Stimulated activated CD4-positive, alpha-beta T cell treated with anti-CD3 and anti-CD28 coated beads, Interleukin-2, amount 100 ng/mL, for 4 hours (primary cell): ENCODE measurements at regions not wholly inside any gene's neighbourhood (a gene's known extent, or its start where the extent isn't known, plus 50 kb on each side); places are given as distances from the start of the nearest gene placed in this dataset.

Source experiments
- DNase-seq: peaks from one replicate; pipeline ENCODE4 v3.0.0-alpha.2; 2020; ENCODE audit warnings: low read depth

GRCh38 chr9:90100014-90100413 is 495.2 kb downstream of the GADD45G start:
- DNase-seq, result no peak

DNA sequence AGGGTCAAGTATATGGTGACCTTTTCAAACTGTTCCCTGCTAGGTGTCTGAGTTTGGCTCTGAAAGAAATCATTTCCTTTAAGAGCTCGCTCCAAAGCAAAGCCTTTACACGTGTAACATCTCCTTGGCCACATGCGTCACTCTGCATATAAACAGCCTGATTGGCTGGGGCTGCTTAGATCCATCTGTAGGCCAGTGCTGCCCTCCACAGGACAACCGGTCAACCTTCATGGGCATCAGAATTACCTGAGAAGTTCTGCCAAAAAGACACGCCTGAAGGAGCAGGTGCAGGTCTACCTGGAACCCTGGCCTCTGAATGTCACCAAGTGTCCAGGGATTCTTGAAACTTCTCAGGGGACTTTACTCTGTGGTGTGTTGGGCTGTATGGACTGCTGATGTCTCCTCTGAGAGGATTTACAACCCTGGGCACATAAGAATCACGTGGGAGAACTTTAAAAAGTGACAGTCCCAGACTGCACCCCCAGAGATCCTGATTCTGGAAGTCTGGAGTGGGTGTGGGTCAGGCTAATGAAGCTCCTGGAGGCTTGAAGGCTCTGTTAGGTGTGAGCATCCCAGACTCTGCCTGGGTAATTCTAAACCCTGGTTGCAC is 497.6 kb downstream of the GADD45G start:
- DNase-seq, result peak; percentile 68

- DNase-seq, result no peak
Observed at GRCh38 chr9:90103771-90104170, 499.0 kb downstream of the GADD45G start.

DNA sequence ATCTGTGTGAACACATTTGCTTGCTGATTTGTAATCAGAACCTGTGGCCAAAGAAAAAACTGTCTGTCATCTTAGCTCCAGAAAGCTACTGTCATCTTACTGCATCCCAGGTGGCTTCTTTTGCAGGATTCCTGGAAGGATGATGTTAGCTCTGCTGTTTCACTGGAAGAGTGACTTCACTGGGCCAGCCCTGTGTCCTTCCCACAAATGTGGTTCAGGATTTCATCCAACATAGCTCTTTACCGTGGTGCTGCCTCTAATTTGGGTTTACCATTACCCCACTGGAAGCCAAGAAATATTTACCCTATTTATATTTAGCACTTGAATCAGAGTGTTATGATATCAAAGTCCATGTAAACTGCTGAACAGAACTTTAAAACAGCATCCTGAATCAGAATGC is 501.0 kb downstream of the GADD45G start:
- no peak for DNase-seq

- DNase-seq, result no peak
Observed at GRCh38 chr9:90107040-90107725, 502.4 kb downstream of the GADD45G start.

- DNase-seq, result no peak
Observed at GRCh38 chr9:90107726-90108655, 503.2 kb downstream of the GADD45G start.

DNA sequence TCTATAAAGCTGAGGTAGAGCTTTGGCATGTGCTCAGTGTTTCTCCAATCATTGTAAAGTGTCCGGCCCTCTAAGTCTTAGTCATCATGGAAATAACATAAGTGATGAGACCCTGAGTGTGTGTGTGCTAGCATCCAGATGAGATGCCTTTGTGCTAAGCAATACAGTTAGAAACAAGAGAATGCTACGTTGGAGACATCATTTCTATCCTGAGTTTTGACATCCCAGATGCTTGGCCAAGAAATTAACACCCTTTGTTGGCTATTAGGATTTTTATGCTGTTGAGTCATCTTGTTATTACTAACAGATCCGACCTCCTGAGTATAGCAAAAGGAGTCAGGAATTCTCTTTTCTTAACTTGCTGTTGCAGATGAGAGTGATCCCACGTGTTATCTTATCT is 508.0 kb downstream of the GADD45G start:
- DNase-seq, result no peak

DNA sequence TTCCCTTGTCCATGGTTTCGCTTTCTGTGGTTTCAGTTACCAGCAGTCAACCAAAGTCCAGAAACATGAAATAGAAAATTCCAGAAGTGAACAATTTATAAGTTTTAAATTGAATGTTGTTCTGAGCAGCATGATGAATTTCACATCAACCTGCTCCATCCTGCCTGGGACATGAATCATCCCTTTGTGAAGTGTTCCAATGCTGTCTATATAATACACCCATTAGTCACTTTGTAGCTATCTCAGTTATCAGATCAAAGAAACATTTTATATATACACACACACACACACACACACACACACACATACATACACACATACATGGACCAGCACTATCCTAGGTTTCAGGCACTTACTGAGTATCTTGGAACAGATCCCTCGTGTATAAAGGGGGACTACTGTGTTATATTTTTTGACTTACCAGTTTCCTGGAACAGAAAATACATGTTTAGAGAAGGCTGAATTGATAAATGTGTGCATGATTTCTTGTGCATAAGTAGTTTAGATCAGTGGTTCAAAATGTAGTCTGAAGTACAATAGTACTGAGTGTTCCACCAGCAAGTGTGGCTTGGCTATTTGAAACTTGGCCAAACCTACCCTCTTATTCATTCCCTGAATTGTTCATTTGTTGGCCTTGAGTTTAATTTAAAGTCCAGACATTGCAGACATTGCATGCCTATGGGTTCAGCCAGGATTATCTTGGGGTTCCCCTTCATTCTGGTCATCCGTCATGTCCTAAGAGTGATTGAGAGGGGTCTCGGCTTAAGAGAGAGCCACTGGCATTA is 510.0 kb downstream of the GADD45G start:
- DNase-seq, result no peak

DNA sequence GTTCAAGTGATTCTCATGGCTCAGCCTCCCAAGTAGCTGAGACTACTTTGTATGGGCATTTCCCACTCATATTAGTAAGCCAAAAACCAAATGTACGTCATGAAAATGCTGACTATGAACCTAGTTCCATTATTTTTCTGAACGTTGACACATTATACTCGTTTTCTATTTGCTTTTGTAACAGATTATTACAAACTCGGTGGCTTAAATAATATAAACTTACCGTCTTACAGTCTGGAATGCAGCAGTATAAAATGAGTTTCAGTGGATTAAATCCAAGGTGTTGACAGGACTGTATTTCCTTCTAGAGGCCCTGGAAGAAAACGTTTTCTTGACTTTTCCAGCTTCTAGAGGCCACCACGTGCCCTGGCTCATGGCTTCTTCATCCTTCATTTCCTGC is 517.0 kb downstream of the GADD45G start:
- no peak for DNase-seq

GRCh38 chr9:90124961-90125360 is 517.7 kb downstream of the DIRAS2 start:
- DNase-seq, result no peak

- DNase-seq, result no peak
Observed at GRCh38 chr9:90127923-90128322, 514.7 kb downstream of the DIRAS2 start.

GRCh38 chr9:90128587-90129190 is 513.9 kb downstream of the DIRAS2 start:
- DNase-seq, result no peak

GRCh38 chr9:90129446-90129845 is 513.2 kb downstream of the DIRAS2 start:
- DNase-seq, result no peak

DNA sequence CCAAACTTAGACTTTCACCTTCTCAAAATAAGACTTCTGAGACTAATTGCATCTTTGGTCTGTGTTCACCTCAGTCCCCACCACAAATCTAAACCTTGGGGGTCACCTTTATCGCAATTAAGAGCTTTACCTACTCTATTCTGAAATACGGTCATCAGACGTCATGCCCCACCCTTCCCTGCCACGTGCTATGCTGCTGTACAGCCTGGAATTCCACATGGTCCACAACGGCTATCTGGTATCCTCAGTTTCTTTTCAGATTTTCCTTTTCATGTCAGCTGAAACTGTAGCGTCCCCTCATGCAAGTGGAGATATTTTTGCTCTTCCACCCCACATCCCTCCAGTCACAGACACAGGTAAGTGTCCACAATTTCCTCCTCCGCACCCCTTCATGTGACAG is 511.1 kb downstream of the DIRAS2 start:
- DNase-seq, result no peak

GRCh38 chr9:90132866-90133265 is 509.8 kb downstream of the DIRAS2 start:
- no peak for DNase-seq

DNA sequence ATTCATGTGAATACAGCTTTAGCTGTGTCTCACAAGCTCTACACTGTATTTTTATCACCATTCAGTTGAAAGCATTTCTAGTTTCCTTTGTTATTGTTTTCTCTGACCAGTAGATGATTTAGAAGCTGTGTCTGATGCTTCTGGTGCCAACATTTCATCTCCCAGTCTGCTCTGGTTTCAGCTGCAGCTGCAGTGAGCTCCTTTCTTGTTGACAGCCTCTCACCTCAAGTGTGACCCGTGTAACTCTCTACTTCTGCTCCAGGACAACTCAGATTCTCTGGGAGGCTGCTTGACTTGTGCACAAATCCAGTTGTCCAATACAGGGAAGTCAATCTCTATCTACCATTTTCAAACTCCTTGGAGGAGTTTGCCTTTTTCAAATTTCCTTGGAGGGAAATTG is 504.8 kb downstream of the DIRAS2 start:
- DNase-seq, result no peak

DNA sequence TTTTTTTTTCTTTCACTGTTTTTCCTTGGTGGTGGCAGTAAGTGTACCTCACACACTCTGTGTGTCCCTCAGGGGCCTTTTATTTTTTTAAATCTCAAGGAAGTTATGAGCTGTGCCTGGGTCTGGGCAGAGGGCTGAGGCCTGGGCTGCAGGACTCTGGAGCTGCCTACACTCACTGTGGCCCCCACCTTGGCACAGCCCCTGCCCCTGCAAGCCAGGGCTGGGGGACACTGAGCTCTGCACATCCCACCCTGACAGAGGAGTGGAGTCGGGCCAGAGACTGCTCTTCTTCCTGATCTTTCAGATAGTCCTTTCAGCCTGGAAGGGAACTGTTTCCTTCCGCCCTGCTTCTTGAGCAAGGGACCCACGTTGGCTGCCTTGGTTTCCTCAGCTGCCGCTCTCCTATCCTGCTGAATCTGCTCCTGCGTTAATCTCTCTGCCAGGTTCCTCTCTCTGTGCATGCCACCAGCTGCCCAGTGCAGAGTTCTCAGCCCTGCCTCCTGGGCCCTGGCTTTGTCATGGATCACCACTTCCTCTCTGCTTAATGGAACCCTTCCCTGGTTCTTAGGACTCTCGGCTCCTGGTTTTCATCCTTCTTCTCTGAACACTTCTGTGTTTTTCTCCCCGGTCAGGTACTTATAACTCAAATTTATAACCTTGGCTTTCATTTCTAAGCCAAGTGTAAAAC is 502.3 kb downstream of the DIRAS2 start:
- DNase-seq, result no peak

DNA sequence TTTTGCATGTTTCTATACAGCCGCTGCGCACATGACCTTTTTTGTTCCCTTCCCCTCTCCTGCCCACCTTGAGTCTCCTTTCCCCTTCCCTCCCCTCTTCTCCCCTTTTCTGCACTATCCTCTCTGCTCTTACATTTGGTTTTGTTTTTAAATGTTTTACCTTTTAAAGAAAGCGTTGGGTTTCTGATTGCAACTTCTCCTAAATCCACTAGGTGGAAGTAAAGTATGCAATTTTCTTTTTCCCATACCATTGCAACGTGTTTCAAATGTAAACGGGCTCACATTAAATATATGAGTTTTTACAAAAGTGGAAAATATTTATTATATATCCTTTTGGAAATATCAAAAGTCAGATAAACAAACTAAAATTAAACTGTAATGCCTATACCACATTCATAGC is 500.9 kb downstream of the DIRAS2 start:
- no peak for DNase-seq

DNA sequence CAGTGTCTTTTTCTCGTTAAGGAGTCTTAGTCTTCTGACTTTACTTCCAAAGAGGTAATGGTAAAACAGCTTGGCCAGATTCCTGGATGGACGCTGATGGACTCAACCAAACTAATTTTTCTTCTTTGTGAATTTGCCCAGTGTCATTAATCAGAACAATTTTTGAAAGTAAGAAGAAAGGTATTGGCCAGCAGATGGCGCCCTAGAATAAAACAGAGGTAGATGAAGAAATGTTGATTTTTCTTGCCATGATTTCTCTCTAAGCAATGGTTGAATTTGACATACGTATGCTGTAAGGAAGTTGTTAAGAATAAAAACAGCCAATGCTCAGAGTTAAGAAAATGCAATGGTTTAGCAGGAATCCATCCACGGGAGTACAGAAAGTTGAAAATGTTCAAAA is 500.0 kb downstream of the DIRAS2 start:
- peak; percentile 36 for DNase-seq

- DNase-seq, result no peak
Observed at GRCh38 chr9:90147426-90147825, 495.2 kb downstream of the DIRAS2 start.

- DNase-seq, result no peak
Observed at GRCh38 chr9:90156318-90156717, 486.3 kb downstream of the DIRAS2 start.
